Ishikawa (cell line): ENCODE measurements at regions not wholly inside any gene's neighbourhood (a gene's known extent, or its start where the extent isn't known, plus 50 kb on each side); places are given as distances from the start of the nearest gene placed in this dataset.

Source experiments
- CEBPB ChIP-seq: IDR thresholded peaks from 2 replicates; pipeline ENCODE4 v1.6.1; 2012
- EGR1 ChIP-seq: IDR thresholded peaks from 2 replicates; pipeline ENCODE4 v1.6.1; 2012
- EP300 ChIP-seq: IDR thresholded peaks from 2 replicates; pipeline ENCODE4 v1.6.1; 2012; ENCODE audit warnings: borderline replicate concordance
- FOXM1 ChIP-seq: IDR thresholded peaks from 2 replicates; pipeline ENCODE4 v1.6.1; 2012; ENCODE audit warnings: low read depth, borderline replicate concordance
- NFIC ChIP-seq: IDR thresholded peaks from 2 replicates; pipeline ENCODE4 v1.6.1; 2012
- RAD21 ChIP-seq: IDR thresholded peaks from 2 replicates; pipeline ENCODE4 v1.6.1; 2012; ENCODE audit warnings: low read depth
- TAF1 ChIP-seq: IDR thresholded peaks from 2 replicates; pipeline ENCODE4 v1.6.1; 2012; ENCODE audit warnings: low read depth, mild to moderate bottlenecking
- TEAD4 ChIP-seq: IDR thresholded peaks from 2 replicates; pipeline ENCODE4 v1.6.1; 2012
- USF1 ChIP-seq: IDR thresholded peaks from 2 replicates; pipeline ENCODE4 v1.6.1; 2012
- TF ChIP-seq, protein P1 (sequence below): IDR thresholded peaks from 2 replicates; pipeline ENCODE4 v1.6.1; 2012
- TF ChIP-seq, protein P2 (sequence below): IDR thresholded peaks from 2 replicates; pipeline ENCODE4 v1.6.1; 2012; ENCODE audit warnings: low read depth, mild to moderate bottlenecking

DNA sequence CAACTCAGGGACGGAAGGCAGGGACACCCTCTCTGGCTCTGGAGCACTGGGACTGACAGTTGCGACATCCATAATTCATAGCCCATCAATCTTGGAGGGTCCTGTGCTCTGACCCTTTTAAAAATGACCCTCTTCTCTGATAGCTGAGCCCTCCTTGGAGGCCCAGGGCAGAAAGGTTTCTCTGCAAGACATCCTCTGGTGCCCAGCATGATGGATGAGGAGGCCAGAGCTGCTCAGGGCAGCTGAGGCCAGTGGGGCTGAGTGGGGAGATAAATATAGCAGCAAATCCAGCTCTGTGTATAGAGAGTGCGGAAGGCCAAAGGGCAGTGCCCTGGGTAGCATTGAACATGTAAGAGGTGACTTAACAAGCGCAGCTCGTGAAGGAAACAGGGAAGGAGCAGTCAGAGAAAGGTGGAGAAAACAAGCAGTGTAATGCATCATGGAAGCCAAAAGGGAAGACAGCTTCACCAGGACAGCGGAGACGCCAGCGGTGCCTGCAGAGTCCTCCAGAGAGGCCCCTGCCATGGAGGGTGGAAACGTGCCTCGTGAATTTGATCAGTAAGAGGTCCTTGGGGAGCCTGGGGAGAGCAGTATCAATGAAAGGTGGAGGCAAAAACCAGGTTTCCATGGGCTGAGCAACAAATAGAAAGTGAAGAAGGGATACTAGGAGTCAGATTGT, 50.4 kb upstream of the FMOD start:
- TF ChIP-seq, protein P1, sequence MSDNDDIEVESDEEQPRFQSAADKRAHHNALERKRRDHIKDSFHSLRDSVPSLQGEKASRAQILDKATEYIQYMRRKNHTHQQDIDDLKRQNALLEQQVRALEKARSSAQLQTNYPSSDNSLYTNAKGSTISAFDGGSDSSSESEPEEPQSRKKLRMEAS = no peak
- no peak for TF ChIP-seq USF1
- TF ChIP-seq FOXM1 = no peak
- TF ChIP-seq EP300 = no peak
- TF ChIP-seq NFIC = no peak
- TF ChIP-seq TAF1 = no peak
- no peak for TF ChIP-seq EGR1
- TF ChIP-seq RAD21 = no peak
- TF ChIP-seq CEBPB = no peak
- TF ChIP-seq, protein P2, sequence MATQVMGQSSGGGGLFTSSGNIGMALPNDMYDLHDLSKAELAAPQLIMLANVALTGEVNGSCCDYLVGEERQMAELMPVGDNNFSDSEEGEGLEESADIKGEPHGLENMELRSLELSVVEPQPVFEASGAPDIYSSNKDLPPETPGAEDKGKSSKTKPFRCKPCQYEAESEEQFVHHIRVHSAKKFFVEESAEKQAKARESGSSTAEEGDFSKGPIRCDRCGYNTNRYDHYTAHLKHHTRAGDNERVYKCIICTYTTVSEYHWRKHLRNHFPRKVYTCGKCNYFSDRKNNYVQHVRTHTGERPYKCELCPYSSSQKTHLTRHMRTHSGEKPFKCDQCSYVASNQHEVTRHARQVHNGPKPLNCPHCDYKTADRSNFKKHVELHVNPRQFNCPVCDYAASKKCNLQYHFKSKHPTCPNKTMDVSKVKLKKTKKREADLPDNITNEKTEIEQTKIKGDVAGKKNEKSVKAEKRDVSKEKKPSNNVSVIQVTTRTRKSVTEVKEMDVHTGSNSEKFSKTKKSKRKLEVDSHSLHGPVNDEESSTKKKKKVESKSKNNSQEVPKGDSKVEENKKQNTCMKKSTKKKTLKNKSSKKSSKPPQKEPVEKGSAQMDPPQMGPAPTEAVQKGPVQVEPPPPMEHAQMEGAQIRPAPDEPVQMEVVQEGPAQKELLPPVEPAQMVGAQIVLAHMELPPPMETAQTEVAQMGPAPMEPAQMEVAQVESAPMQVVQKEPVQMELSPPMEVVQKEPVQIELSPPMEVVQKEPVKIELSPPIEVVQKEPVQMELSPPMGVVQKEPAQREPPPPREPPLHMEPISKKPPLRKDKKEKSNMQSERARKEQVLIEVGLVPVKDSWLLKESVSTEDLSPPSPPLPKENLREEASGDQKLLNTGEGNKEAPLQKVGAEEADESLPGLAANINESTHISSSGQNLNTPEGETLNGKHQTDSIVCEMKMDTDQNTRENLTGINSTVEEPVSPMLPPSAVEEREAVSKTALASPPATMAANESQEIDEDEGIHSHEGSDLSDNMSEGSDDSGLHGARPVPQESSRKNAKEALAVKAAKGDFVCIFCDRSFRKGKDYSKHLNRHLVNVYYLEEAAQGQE = no peak
- TF ChIP-seq TEAD4 = no peak
